H1 (cell line): ENCODE measurements at regions not wholly inside any gene's neighbourhood (a gene's known extent, or its start where the extent isn't known, plus 50 kb on each side); places are given as distances from the start of the nearest gene placed in this dataset.

Experiments used
- CTCF ChIA-PET: fragments of 300-600 bp; sonication (Branson Sonifier 250); formaldehyde crosslinking; loops from one replicate; lab custom pipeline; 2021; ENCODE audit not compliant: partially characterized antibody; lab: Charles Lee
- POLR2A ChIA-PET: fragments of 300-600 bp; sonication (Branson Sonifier 250); formaldehyde crosslinking; loops from one replicate; lab custom pipeline; 2021; ENCODE audit warnings: inconsistent platforms; ENCODE audit not compliant: partially characterized antibody; lab: Charles Lee
- DNase-seq, 2 experiments: peaks; one replicate each; pipeline versions ENCODE4 v3.0.0 to v3.0.0-alpha.2; 2010 to 2022; ENCODE audit warnings: low spot score in 2 of 2, low read depth in 1 of 2, mixed read lengths in 1 of 2
- FAIRE-seq: peaks from 2 replicates; lab custom pipeline; 2011; peaks lifted over from hg19 to GRCh38; lab: Jason Lieb, UNC
- H2AFZ ChIP-seq: 2 replicates; pipeline ENCODE4 v1.8.1; 2012; ENCODE audit warnings: low read length, inconsistent platforms
- H2AK5ac ChIP-seq: 2 replicates; pipeline ENCODE4 v1.6.1; 2013; ENCODE audit warnings: low read depth, low read length
- H2BK120ac ChIP-seq: replicated peaks from 2 replicates; pipeline ENCODE3; 2013; ENCODE audit warnings: low read depth, low read length, inconsistent platforms
- H2BK12ac ChIP-seq: 2 replicates; pipeline ENCODE4 v1.6.1; 2013; ENCODE audit warnings: low read depth, low read length
- H2BK15ac ChIP-seq: 2 replicates; pipeline ENCODE4 v1.6.1; 2013; ENCODE audit warnings: low read length
- H2BK20ac ChIP-seq: 2 replicates; pipeline ENCODE4 v1.6.1; 2013; ENCODE audit warnings: low read length
- H2BK5ac ChIP-seq: 2 replicates; pipeline ENCODE4 v1.6.1; 2013; ENCODE audit warnings: low read depth, low read length
- H3K14ac ChIP-seq: 2 replicates; pipeline ENCODE4 v1.6.1; 2013; ENCODE audit warnings: inconsistent platforms; ENCODE audit not compliant: insufficient read length
- H3K18ac ChIP-seq: 2 replicates; pipeline ENCODE4 v1.6.1; 2013; ENCODE audit warnings: low read length; ENCODE audit errors: extremely low read depth
- H3K23ac ChIP-seq: 2 replicates; pipeline ENCODE4 v1.6.1; 2013; ENCODE audit warnings: inconsistent platforms; ENCODE audit not compliant: insufficient read length
- H3K23me2 ChIP-seq: 2 replicates; pipeline ENCODE4 v1.6.1; 2013; ENCODE audit warnings: low read depth, low read length
- H3K27ac ChIP-seq: 2 replicates; pipeline ENCODE4 v1.6.1; 2011; ENCODE audit warnings: low read depth, low read length, inconsistent platforms
- H3K27me3 ChIP-seq, 4 experiments: replicated peaks in 1 of 4; 1 replicate in 1 of 4; 2 replicates in 3 of 4; pipeline versions ENCODE4 v1.6.1 to v1.8.1; 2011 to 2013; ENCODE audit warnings: low read length in 3 of 4, mild to moderate bottlenecking in 3 of 4, inconsistent platforms in 2 of 4, mixed read lengths in 2 of 4, moderate library complexity in 1 of 4; ENCODE audit not compliant: control insufficient read depth in 3 of 4, insufficient read depth in 3 of 4; ENCODE audit errors: extremely low read depth in 1 of 4
- H3K36me3 ChIP-seq, 4 experiments: 2 replicates each; pipeline versions ENCODE4 v1.6.1 to v1.8.1; 2011 to 2013; ENCODE audit warnings: mild to moderate bottlenecking in 4 of 4, low read length in 3 of 4, moderate library complexity in 2 of 4, control low read depth in 1 of 4, inconsistent platforms in 1 of 4; ENCODE audit not compliant: insufficient read depth in 4 of 4, control insufficient read depth in 2 of 4
- H3K4ac ChIP-seq: replicated peaks from 2 replicates; pipeline ENCODE3; 2013; ENCODE audit warnings: low read length, low read depth, mixed read lengths, inconsistent platforms; ENCODE audit not compliant: insufficient read length
- H3K4me1 ChIP-seq, 4 experiments: replicated peaks in 1 of 4; 1 replicate in 1 of 4; 2 replicates in 3 of 4; pipeline versions ENCODE4 v1.6.1 to v1.8.1; 2011 to 2013; ENCODE audit warnings: low read length in 3 of 4, inconsistent platforms in 2 of 4, mixed read lengths in 1 of 4; ENCODE audit not compliant: insufficient read depth in 4 of 4, control insufficient read depth in 3 of 4
- H3K4me2 ChIP-seq, 2 experiments: 2 replicates each; pipeline versions ENCODE4 v1.6.1 to v1.8.1; 2011 to 2013; ENCODE audit warnings: low read depth in 2 of 2, low read length in 2 of 2, control low read depth in 1 of 2, inconsistent platforms in 1 of 2, mild to moderate bottlenecking in 1 of 2; ENCODE audit not compliant: insufficient read depth in 1 of 2
- H3K4me3 ChIP-seq, 4 experiments: fragments of 200-600, 300-600 bp in 1 of 4; sonication (generic), shearing (Covaris generic), sonication (Bioruptor Twin) in 1 of 4; 2 replicates each; pipeline versions ENCODE4 v1.5.1 to v1.8.1; 2011 to 2016; ENCODE audit warnings: low read length in 4 of 4, low read depth in 3 of 4, control low read depth in 2 of 4, inconsistent platforms in 2 of 4, mild to moderate bottlenecking in 2 of 4, mixed read lengths in 1 of 4, moderate library complexity in 1 of 4; ENCODE audit not compliant: insufficient read depth in 2 of 4; ENCODE audit errors: extremely low read depth in 1 of 4
- H3K56ac ChIP-seq: replicated peaks from 2 replicates; pipeline ENCODE3; 2013; ENCODE audit warnings: low read depth, mild to moderate bottlenecking, mixed read lengths, low read length, inconsistent platforms; ENCODE audit not compliant: insufficient read length
- H3K79me1 ChIP-seq: 2 replicates; pipeline ENCODE4 v1.6.1; 2013; ENCODE audit warnings: low read depth, low read length, control low read depth
- H3K79me2 ChIP-seq, 2 experiments: 2 replicates each; pipeline versions ENCODE4 v1.6.1 to v1.8.1; 2012 to 2013; ENCODE audit warnings: low read length in 2 of 2, mild to moderate bottlenecking in 2 of 2, inconsistent platforms in 1 of 2; ENCODE audit not compliant: insufficient read depth in 2 of 2, control insufficient read depth in 1 of 2
- H3K9ac ChIP-seq, 4 experiments: replicated peaks in 1 of 4; 1 replicate in 1 of 4; 2 replicates in 3 of 4; pipeline versions ENCODE4 v1.6.1 to v1.8.1; 2011 to 2013; ENCODE audit warnings: low read depth in 3 of 4, low read length in 3 of 4, control low read depth in 2 of 4, mild to moderate bottlenecking in 2 of 4, moderate library complexity in 2 of 4, inconsistent platforms in 1 of 4; ENCODE audit errors: extremely low read depth in 1 of 4
- H3K9me3 ChIP-seq, 2 experiments: 2 replicates each; pipeline versions ENCODE4 v1.6.1 to v1.8.1; 2012 to 2013; ENCODE audit warnings: mild to moderate bottlenecking in 2 of 2, moderate library complexity in 2 of 2, control low read depth in 1 of 2, inconsistent platforms in 1 of 2, low read depth in 1 of 2, low read length in 1 of 2, mixed read lengths in 1 of 2; ENCODE audit not compliant: insufficient read depth in 2 of 2
- H4K20me1 ChIP-seq, 2 experiments: replicated peaks in 1 of 2; 2 replicates each; pipeline versions ENCODE3 to v1.8.1; 2011 to 2013; ENCODE audit warnings: inconsistent platforms in 2 of 2, low read length in 2 of 2, mild to moderate bottlenecking in 1 of 2; ENCODE audit not compliant: insufficient read depth in 2 of 2, control insufficient read depth in 1 of 2
- H4K5ac ChIP-seq: 2 replicates; pipeline ENCODE4 v1.6.1; 2013; ENCODE audit warnings: low read length, low read depth, mixed read lengths, inconsistent platforms; ENCODE audit not compliant: insufficient read length
- H4K8ac ChIP-seq: 2 replicates; pipeline ENCODE4 v1.8.0; 2013; ENCODE audit warnings: mild to moderate bottlenecking, moderate library complexity, low read length, inconsistent platforms; ENCODE audit not compliant: insufficient read depth; ENCODE audit errors: extremely low read depth
- H4K91ac ChIP-seq: replicated peaks from 2 replicates; pipeline ENCODE3; 2013; ENCODE audit warnings: low read length, mixed read lengths, inconsistent platforms; ENCODE audit not compliant: insufficient read length
- CTBP2 ChIP-seq: IDR thresholded peaks from 2 replicates; pipeline ENCODE4 v1.7.0; 2011; ENCODE audit warnings: borderline replicate concordance, mild to moderate bottlenecking, moderate library complexity, mixed read lengths, low read length; ENCODE audit not compliant: insufficient read depth, insufficient read length
- CTCF ChIP-seq, 3 experiments: IDR thresholded peaks; 1 replicate in 2 of 3; 2 replicates in 1 of 3; pipeline versions ENCODE4 v1.5.1 to v1.6.1; 2011; ENCODE audit warnings: low read length in 3 of 3, mild to moderate bottlenecking in 3 of 3, inconsistent platforms in 2 of 3, low read depth in 1 of 3, moderate library complexity in 1 of 3; ENCODE audit not compliant: insufficient read depth in 1 of 3; ENCODE audit errors: control extremely low read depth in 1 of 3
- JUN ChIP-seq: IDR thresholded peaks from 2 replicates; pipeline ENCODE4 v1.6.1; 2011; ENCODE audit warnings: low read depth, mild to moderate bottlenecking, improper control_type of control experiment, low read length
- KDM4A ChIP-seq: IDR thresholded peaks from one replicate; pipeline ENCODE4 v1.7.1; 2012; ENCODE audit warnings: low read depth, mild to moderate bottlenecking, moderate library complexity, low read length, inconsistent platforms; ENCODE audit not compliant: severe bottlenecking
- NRF1 ChIP-seq: IDR thresholded peaks from 2 replicates; pipeline ENCODE4 v1.6.1; 2011; ENCODE audit warnings: mild to moderate bottlenecking, low read depth, low read length, improper control_type of control experiment
- RAD21 ChIP-seq, 2 experiments: IDR thresholded peaks in 1 of 2; conservative IDR thresholded peaks in 1 of 2; 2 replicates each; pipeline ENCODE4 v1.6.1; 2011; ENCODE audit warnings: low read depth in 2 of 2, low read length in 2 of 2, improper control_type of control experiment in 1 of 2, inconsistent platforms in 1 of 2, mild to moderate bottlenecking in 1 of 2, moderate library complexity in 1 of 2
- SP1 ChIP-seq: IDR thresholded peaks from 2 replicates; pipeline ENCODE4 v1.6.1; 2011; ENCODE audit warnings: low read depth, low read length
- SRF ChIP-seq: IDR thresholded peaks from 2 replicates; pipeline ENCODE4 v1.6.1; 2011; ENCODE audit warnings: mild to moderate bottlenecking, low read depth, low read length, moderate library complexity
- YY1 ChIP-seq: IDR thresholded peaks from 2 replicates; pipeline ENCODE4 v1.6.1; 2011; ENCODE audit warnings: low read depth, mild to moderate bottlenecking, low read length
- ZNF274 ChIP-seq: IDR thresholded peaks from 2 replicates; pipeline ENCODE4 v1.7.0; 2012; ENCODE audit warnings: low read length, borderline replicate concordance; ENCODE audit errors: extremely low read depth
- WGBS, 2 experiments: shearing (Covaris generic) in 1 of 2; methylation state at CpG; one replicate each; pipeline versions ENCODE4 v1.1.6 to v1.1.7; 2013 to 2015; ENCODE audit warnings: low lambda C conversion rate in 2 of 2, mixed read lengths in 2 of 2, inconsistent platforms in 1 of 2, low coverage in 1 of 2, missing lambda C conversion rate in 1 of 2; ENCODE audit not compliant: insufficient replicate concordance in 2 of 2, insufficient coverage in 1 of 2, insufficient read length in 1 of 2; ENCODE audit errors: extremely low coverage in 1 of 2, missing lambda C conversion rate in 1 of 2; 5-methylcytosine and 5-hydroxymethylcytosine counted together

GRCh38 chr1:9422911-9423505 lies 116.3 kb upstream of the SLC25A33 start:
- 0 out of 2 replicates have a peak overlapping the region, but pooled peaks have one; percentile 15 for H2AFZ ChIP-seq
- no peak overlapping the region for H2BK12ac ChIP-seq
- no peak overlapping the region for H3K4me2 ChIP-seq
- ChIA-PET POLR2A (interaction anchor here (0.7 kb wide), 1 partner anchor 10 kb away, joined by 3 read pairs; no protein-coding TSS in a partner anchor), CTCF (interaction anchor here (0.6 to 3.3 kb wide), 11 partner anchors 10 to 155 kb away, joined by 3 to 15 read pairs (median 4); no protein-coding TSS in a partner anchor)
- H2BK5ac ChIP-seq: no peak overlapping the region
- no peak overlapping the region for H3K4ac ChIP-seq
- no peaks in the 10 kb centered on the region for H3K23me2 ChIP-seq
- H3K14ac ChIP-seq: no peak overlapping the region
- DNase-seq: no peak
- H2AK5ac ChIP-seq: no peak overlapping the region
- no peaks in the 10 kb centered on the region for H4K20me1 ChIP-seq
- peak overlapping the region; percentile 75; the same call in 1 of the 2 replicates for H4K8ac ChIP-seq
- H3K36me3 ChIP-seq: no peaks in the 10 kb centered on the region
- H3K4me3 ChIP-seq: no peak overlapping the region
- no peak overlapping the region for H2BK15ac ChIP-seq
- H3K18ac ChIP-seq: no peak overlapping the region
- H3K23ac ChIP-seq: no peak overlapping the region
- no peak overlapping the region for H3K9ac ChIP-seq
- WGBS, 2 experiments: 91% methylated on average over 11 of the region's 12 CpGs; no CpG with 5 or more reads in 1 of the 2 experiments
- no peak overlapping the region for H3K56ac ChIP-seq
- H4K91ac ChIP-seq: no peak overlapping the region
- no peaks in the 10 kb centered on the region for H3K9me3 ChIP-seq
- no peak overlapping the region for H3K27ac ChIP-seq
- no peaks in the 10 kb centered on the region for H3K4me1 ChIP-seq
- H3K79me2 ChIP-seq: no peaks in the 10 kb centered on the region
- H2BK20ac ChIP-seq: no peak overlapping the region
- no peaks in the 10 kb centered on the region for H3K27me3 ChIP-seq
- H3K79me1 ChIP-seq: no peaks in the 10 kb centered on the region
- no peak overlapping the region for H2BK120ac ChIP-seq
- no peak overlapping the region for H4K5ac ChIP-seq
- no peak for FAIRE-seq
- TF ChIP-seq ZNF274 (no peak), YY1 (no peak), CTBP2 (no peak), SP1 (no peak), NRF1 (no peak), SRF (no peak), CTCF (IDR thresholded peaks at IDR 0.05; ENCODE audit: control extremely low read depth in 1 of 3, insufficient read depth in 1 of 3, low read depth in 1 of 3, low read length in 3 of 3) (no peak), RAD21 (IDR thresholded peaks at IDR 0.05 in 1 of 2, conservative IDR thresholded peaks at IDR 0.05 in 1 of 2; ENCODE audit: low read depth in 2 of 2, low read length in 2 of 2) (no peak), JUN (no peak), KDM4A (no peak)
